ENCODE measurements at regions not wholly inside any gene's neighbourhood (a gene's known extent, or its start where the extent isn't known, plus 50 kb on each side); places are given as distances from the start of the nearest gene placed in this dataset.

GRCh38 chr7:88495881-88496725 is 189.4 kb upstream of the STEAP4 start:
- DNase-seq (ENCODE audit: low read depth): no peak

GRCh38 chr7:88492153-88492552 is 185.5 kb upstream of the STEAP4 start:
- DNase-seq (ENCODE audit: low read depth): no peak

DNA sequence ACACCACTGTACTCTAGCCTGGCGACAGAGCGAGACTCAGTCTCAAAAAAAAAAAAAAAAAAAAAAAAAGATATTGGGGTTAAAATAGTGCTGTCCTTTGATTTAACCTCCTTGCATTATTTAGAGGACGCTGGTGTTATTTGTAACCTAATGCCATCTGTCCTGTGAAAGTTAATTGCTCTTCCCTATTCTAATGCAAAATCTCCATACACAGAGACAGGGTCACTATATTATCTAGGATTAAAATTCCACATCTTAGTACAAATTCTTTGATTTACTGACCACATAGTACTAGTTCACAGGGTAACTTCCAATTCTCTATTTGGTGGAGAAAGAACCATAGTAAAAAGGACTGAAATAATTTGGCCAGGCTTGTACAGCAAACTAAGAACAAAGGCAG is 184.2 kb upstream of the STEAP4 start:
- no peak for DNase-seq (ENCODE audit: low read depth)

DNA sequence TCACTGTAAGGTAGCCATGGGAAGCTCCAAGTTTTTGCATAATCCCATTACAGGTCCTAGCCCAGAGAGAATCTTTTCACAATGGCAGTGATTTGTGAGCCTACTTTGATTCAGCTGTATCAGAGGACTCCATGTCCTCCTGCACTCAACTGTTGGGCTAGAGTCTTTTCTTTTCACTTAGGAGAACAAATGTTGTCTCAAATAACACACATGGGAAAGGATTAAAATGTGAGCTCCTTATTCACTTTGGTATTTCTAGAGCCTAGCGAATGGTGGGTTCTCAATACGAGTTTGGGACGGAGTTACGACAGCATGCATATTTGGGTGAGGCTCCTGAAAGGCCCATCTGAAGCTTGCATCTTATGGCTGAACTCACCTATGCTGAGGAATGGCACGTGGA is 183.5 kb upstream of the STEAP4 start:
- DNase-seq (ENCODE audit: low read depth): no peak

DNA sequence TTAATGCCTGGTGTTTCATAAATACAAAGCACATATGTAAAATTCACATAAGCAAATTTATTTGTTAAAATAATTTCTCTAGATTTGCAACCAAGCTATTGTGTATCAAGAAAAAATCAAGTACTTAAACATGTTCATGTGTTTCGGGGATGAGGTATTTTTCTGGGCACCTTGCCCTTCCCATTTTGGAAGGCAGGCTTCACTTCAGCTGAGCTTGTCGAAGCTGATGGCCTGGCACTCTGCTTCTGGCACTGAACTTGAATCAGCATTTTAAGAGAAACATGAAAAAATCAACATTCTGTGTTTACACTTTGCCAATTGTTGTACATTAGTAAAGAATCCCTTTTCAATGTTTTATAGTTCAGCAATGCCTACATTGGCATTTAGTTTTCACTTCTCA is 179.1 kb upstream of the STEAP4 start:
- no peak for DNase-seq (ENCODE audit: low read depth)

GRCh38 chr7:88484551-88484950 is 177.9 kb upstream of the STEAP4 start:
- DNase-seq (ENCODE audit: low read depth): no peak

DNA sequence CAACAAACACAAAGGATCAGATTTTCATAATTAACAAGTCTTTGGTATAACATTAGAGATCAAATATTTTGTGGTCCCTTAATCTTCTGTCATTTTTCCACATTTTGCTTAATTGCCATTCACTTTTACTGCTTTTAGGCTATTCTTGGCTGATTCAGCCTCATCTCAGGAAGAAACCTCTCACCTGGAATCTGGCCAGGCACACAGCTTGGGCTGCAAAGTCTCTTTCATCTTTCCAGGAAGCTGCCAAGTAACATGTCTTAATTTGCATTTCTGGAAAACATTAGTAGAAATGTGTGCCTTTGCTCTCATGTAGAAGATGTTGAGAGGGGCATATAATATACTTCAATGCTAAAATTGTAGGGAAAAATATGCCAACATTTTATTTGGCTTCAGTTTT is 174.2 kb upstream of the STEAP4 start:
- no peak for DNase-seq (ENCODE audit: low read depth)

DNA sequence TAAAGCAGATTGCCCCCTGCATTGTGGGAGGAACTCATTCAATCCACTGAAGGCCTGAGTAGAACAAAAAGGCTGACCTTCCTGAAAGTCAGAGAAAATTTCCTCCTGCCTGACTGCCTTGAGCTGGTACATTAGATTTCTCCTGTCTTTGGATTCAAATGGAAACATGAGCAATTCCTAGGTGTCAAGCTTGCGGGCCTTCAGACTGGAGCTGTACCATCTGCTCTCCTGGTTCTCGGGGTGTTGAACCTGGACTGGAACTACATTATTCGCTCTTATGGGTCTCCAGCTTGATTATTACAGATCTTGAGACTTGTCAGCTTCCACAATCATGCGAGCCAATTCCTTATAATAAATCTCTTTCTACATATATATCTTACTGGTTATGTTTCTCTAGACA is 173.6 kb upstream of the STEAP4 start:
- no peak for DNase-seq (ENCODE audit: low read depth)

DNA sequence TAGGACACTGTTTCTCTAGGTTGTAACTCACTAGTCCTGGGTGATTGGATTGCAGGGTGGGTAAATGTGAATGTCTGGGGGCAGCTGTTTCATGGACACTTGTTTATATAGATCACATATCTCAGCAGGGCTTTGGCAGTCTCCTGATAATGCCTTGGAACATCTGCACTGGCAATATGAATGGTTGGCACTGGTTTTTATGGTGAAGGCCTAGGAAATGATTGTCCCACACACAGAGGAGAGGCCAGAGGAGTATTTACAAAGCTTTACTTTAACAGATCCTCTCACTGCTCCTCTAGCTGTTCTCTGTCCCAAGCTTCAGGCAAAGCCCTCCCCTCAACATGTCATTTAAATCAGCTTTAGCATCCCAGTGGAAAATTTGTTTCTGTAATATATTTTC is 171.3 kb upstream of the STEAP4 start:
- DNase-seq (ENCODE audit: low read depth): no peak

DNA sequence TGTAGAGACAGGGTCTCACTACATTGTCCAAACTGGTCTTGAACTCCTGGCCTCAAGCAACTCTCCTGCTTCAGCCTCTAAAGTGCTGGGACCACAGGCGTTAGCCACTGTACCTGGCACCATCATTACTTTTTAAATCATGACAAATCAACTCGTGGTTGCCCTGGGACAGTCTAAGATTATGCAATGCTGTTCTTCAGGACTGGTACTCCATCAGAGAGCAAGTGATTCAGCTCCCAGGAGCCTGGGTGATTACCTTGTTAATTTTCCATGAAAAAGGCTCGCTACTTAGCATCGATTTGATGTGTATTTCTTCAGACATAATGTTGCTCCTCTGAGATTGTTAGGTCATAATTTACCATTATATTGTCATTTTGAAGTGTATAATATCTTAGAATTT is 158.9 kb upstream of the STEAP4 start:
- no peak for DNase-seq (ENCODE audit: low read depth)

GRCh38 chr7:88462799-88463198 is 156.1 kb upstream of the STEAP4 start:
- no peak for DNase-seq (ENCODE audit: low read depth)

DNA sequence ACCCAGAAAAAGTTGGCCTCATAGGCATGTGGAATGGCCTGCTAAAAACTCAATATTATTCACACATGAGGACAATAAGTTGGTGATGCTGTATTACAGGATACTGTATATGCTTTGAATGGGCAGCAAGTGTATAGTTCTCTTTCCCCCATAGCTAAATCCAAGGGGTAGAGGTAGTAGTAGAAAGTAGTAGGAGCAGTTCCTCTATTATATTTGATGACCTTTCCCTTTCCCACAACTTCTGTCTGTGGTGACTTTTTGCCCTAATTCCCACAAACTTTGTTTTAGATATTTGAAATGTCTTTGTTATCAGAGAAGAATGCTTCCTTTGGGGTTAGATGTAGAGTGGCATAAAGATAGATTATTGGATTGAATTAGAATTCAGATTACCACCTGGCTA is 154.0 kb upstream of the STEAP4 start:
- no peak for DNase-seq (ENCODE audit: low read depth)

- no peak for DNase-seq (ENCODE audit: low read depth)
Observed at GRCh38 chr7:88458946-88459345, 152.3 kb upstream of the STEAP4 start.

- no peak for DNase-seq (ENCODE audit: low read depth)
Observed at GRCh38 chr7:88458279-88458678, 151.6 kb upstream of the STEAP4 start.

GRCh38 chr7:88457320-88457719 is 150.6 kb upstream of the STEAP4 start:
- no peak for DNase-seq (ENCODE audit: low read depth)

DNA sequence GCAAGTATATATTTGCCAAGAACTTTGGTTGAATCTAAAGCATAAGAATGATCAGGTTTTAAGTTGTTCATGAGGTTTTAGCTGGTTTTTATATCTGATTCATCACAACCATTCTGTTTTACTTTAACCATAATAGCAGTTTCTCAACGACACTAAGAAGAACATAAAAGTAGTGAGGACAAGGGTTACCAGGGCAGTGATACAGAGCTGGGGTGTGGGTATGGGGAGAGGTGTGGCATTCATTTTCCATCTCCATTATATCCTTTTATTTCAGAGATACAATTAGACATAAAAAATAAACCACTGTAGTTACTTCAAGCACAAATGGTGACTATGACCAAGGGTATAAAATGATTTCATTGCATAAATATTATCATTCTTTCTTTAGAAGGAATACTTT is 149.8 kb upstream of the STEAP4 start:
- no peak for DNase-seq (ENCODE audit: low read depth)

DNA sequence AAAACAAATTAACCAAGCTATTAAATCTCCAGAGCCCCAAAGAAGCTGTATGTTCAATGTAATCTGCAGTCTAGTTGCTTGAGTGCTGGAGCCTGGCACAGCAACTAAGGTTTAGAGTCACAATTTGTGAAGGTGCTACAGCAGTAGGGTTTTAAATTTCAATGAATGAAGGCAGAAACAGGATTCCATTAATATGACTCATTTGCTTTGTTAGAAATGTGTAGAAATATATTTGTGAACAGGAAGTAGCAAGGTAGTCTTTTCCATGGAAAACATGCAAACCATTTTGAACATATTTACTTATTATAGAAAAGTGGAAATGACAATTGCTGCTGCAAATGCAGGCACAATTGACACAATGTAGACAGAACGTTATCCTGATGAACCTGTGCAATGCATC is 149.0 kb upstream of the STEAP4 start:
- DNase-seq (ENCODE audit: low read depth): peak; percentile 1

GRCh38 chr7:88452646-88453045 is 146.0 kb upstream of the STEAP4 start:
- DNase-seq (ENCODE audit: low read depth): no peak

DNA sequence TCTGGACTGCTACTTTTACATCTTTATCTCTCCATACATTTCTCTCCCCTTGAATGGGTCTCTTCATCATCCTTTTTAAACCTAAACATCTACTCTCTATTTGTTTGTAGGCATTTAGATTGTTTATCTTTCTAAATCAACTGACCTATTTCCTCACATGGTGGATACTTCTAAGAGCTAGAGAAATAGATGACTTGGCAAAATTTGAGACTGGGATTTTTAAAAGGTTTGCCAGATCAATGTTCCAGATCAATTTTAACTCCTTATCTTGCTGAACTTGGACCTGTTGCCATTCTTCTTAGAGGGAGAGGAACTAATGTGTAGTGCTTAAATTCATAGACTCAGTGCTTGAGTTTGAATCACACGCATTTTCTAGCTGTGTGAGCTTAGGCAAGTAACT is 144.2 kb upstream of the STEAP4 start:
- DNase-seq (ENCODE audit: low read depth): no peak

GRCh38 chr7:88449410-88449809 is 142.7 kb upstream of the STEAP4 start:
- DNase-seq (ENCODE audit: low read depth): no peak

DNA sequence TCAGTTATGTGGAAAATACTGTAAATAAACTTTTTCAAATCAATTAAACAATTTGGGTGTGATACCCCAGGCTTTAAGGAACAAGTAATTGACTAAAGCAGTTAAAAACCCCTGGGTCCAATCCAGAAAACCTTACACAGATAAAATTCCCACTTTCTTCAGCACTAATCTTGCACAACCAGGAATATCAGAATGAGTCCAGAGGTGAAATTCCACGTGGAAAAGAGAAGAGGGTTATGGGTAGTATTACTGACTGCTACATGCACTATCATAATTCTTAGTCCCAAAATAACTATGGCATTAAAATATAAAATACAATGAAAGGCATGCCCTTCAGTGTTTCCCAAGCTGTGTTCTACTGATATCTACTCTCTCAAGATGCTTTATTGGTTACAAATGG is 135.7 kb upstream of the STEAP4 start:
- DNase-seq (ENCODE audit: low read depth): no peak

GRCh38 chr7:88437132-88437531 is 130.4 kb upstream of the STEAP4 start:
- no peak for DNase-seq (ENCODE audit: low read depth)

GRCh38 chr7:88432301-88432700 is 125.6 kb upstream of the STEAP4 start:
- no peak for DNase-seq (ENCODE audit: low read depth)

DNA sequence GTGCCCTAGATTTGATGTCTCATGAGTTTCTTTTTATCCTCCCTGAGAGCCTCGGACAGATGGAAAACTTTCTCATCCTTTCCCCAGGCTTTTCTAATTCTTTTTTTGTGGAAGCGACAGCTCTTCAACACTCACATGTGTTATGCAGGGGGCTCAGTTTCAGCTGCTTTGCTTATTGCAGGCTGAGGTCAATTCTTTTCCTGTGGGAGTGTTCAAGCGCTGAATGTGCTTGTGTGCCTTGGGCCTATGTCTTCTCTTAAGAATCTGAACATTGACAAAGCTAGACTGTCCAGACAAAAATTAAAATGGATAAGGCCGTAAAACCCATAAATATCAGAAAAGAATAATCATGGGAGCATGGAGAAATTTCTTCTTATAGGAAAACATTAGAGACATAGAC is 125.2 kb upstream of the STEAP4 start:
- no peak for DNase-seq (ENCODE audit: low read depth)

Data from iris pigment epithelial cell (primary cell).